H1 (cell line): ENCODE measurements at regions not wholly inside any gene's neighbourhood (a gene's known extent, or its start where the extent isn't known, plus 50 kb on each side); places are given as distances from the start of the nearest gene placed in this dataset.

Experiments
- CTCF ChIA-PET: fragments of 300-600 bp; sonication (Branson Sonifier 250); formaldehyde crosslinking; loops from one replicate; lab custom pipeline; 2021; ENCODE audit not compliant: partially characterized antibody; lab: Charles Lee
- POLR2A ChIA-PET: fragments of 300-600 bp; sonication (Branson Sonifier 250); formaldehyde crosslinking; loops from one replicate; lab custom pipeline; 2021; ENCODE audit warnings: inconsistent platforms; ENCODE audit not compliant: partially characterized antibody; lab: Charles Lee
- DNase-seq, 2 experiments: peaks; one replicate each; pipeline versions ENCODE4 v3.0.0 to v3.0.0-alpha.2; 2010 to 2022; ENCODE audit warnings: low spot score in 2 of 2, low read depth in 1 of 2, mixed read lengths in 1 of 2
- FAIRE-seq: peaks from 2 replicates; lab custom pipeline; 2011; peaks lifted over from hg19 to GRCh38; lab: Jason Lieb, UNC
- H2AFZ ChIP-seq: 2 replicates; pipeline ENCODE4 v1.8.1; 2012; ENCODE audit warnings: low read length, inconsistent platforms
- H2AK5ac ChIP-seq: 2 replicates; pipeline ENCODE4 v1.6.1; 2013; ENCODE audit warnings: low read depth, low read length
- H2BK120ac ChIP-seq: replicated peaks from 2 replicates; pipeline ENCODE3; 2013; ENCODE audit warnings: low read depth, low read length, inconsistent platforms
- H2BK12ac ChIP-seq: 2 replicates; pipeline ENCODE4 v1.6.1; 2013; ENCODE audit warnings: low read depth, low read length
- H2BK15ac ChIP-seq: 2 replicates; pipeline ENCODE4 v1.6.1; 2013; ENCODE audit warnings: low read length
- H2BK20ac ChIP-seq: 2 replicates; pipeline ENCODE4 v1.6.1; 2013; ENCODE audit warnings: low read length
- H2BK5ac ChIP-seq: 2 replicates; pipeline ENCODE4 v1.6.1; 2013; ENCODE audit warnings: low read depth, low read length
- H3K14ac ChIP-seq: 2 replicates; pipeline ENCODE4 v1.6.1; 2013; ENCODE audit warnings: inconsistent platforms; ENCODE audit not compliant: insufficient read length
- H3K18ac ChIP-seq: 2 replicates; pipeline ENCODE4 v1.6.1; 2013; ENCODE audit warnings: low read length; ENCODE audit errors: extremely low read depth
- H3K23ac ChIP-seq: 2 replicates; pipeline ENCODE4 v1.6.1; 2013; ENCODE audit warnings: inconsistent platforms; ENCODE audit not compliant: insufficient read length
- H3K23me2 ChIP-seq: 2 replicates; pipeline ENCODE4 v1.6.1; 2013; ENCODE audit warnings: low read depth, low read length
- H3K27ac ChIP-seq: 2 replicates; pipeline ENCODE4 v1.6.1; 2011; ENCODE audit warnings: low read depth, low read length, inconsistent platforms
- H3K27me3 ChIP-seq, 4 experiments: replicated peaks in 1 of 4; 1 replicate in 1 of 4; 2 replicates in 3 of 4; pipeline versions ENCODE4 v1.6.1 to v1.8.1; 2011 to 2013; ENCODE audit warnings: low read length in 3 of 4, mild to moderate bottlenecking in 3 of 4, inconsistent platforms in 2 of 4, mixed read lengths in 2 of 4, moderate library complexity in 1 of 4; ENCODE audit not compliant: control insufficient read depth in 3 of 4, insufficient read depth in 3 of 4; ENCODE audit errors: extremely low read depth in 1 of 4
- H3K36me3 ChIP-seq, 4 experiments: 2 replicates each; pipeline versions ENCODE4 v1.6.1 to v1.8.1; 2011 to 2013; ENCODE audit warnings: mild to moderate bottlenecking in 4 of 4, low read length in 3 of 4, moderate library complexity in 2 of 4, control low read depth in 1 of 4, inconsistent platforms in 1 of 4; ENCODE audit not compliant: insufficient read depth in 4 of 4, control insufficient read depth in 2 of 4
- H3K4ac ChIP-seq: replicated peaks from 2 replicates; pipeline ENCODE3; 2013; ENCODE audit warnings: low read length, low read depth, mixed read lengths, inconsistent platforms; ENCODE audit not compliant: insufficient read length
- H3K4me1 ChIP-seq, 4 experiments: replicated peaks in 1 of 4; 1 replicate in 1 of 4; 2 replicates in 3 of 4; pipeline versions ENCODE4 v1.6.1 to v1.8.1; 2011 to 2013; ENCODE audit warnings: low read length in 3 of 4, inconsistent platforms in 2 of 4, mixed read lengths in 1 of 4; ENCODE audit not compliant: insufficient read depth in 4 of 4, control insufficient read depth in 3 of 4
- H3K4me2 ChIP-seq, 2 experiments: 2 replicates each; pipeline versions ENCODE4 v1.6.1 to v1.8.1; 2011 to 2013; ENCODE audit warnings: low read depth in 2 of 2, low read length in 2 of 2, control low read depth in 1 of 2, inconsistent platforms in 1 of 2, mild to moderate bottlenecking in 1 of 2; ENCODE audit not compliant: insufficient read depth in 1 of 2
- H3K4me3 ChIP-seq, 4 experiments: fragments of 200-600, 300-600 bp in 1 of 4; sonication (generic), shearing (Covaris generic), sonication (Bioruptor Twin) in 1 of 4; 2 replicates each; pipeline versions ENCODE4 v1.5.1 to v1.8.1; 2011 to 2016; ENCODE audit warnings: low read length in 4 of 4, low read depth in 3 of 4, control low read depth in 2 of 4, inconsistent platforms in 2 of 4, mild to moderate bottlenecking in 2 of 4, mixed read lengths in 1 of 4, moderate library complexity in 1 of 4; ENCODE audit not compliant: insufficient read depth in 2 of 4; ENCODE audit errors: extremely low read depth in 1 of 4
- H3K56ac ChIP-seq: replicated peaks from 2 replicates; pipeline ENCODE3; 2013; ENCODE audit warnings: low read depth, mild to moderate bottlenecking, mixed read lengths, low read length, inconsistent platforms; ENCODE audit not compliant: insufficient read length
- H3K79me1 ChIP-seq: 2 replicates; pipeline ENCODE4 v1.6.1; 2013; ENCODE audit warnings: low read depth, low read length, control low read depth
- H3K79me2 ChIP-seq, 2 experiments: 2 replicates each; pipeline versions ENCODE4 v1.6.1 to v1.8.1; 2012 to 2013; ENCODE audit warnings: low read length in 2 of 2, mild to moderate bottlenecking in 2 of 2, inconsistent platforms in 1 of 2; ENCODE audit not compliant: insufficient read depth in 2 of 2, control insufficient read depth in 1 of 2
- H3K9ac ChIP-seq, 4 experiments: replicated peaks in 1 of 4; 1 replicate in 1 of 4; 2 replicates in 3 of 4; pipeline versions ENCODE4 v1.6.1 to v1.8.1; 2011 to 2013; ENCODE audit warnings: low read depth in 3 of 4, low read length in 3 of 4, control low read depth in 2 of 4, mild to moderate bottlenecking in 2 of 4, moderate library complexity in 2 of 4, inconsistent platforms in 1 of 4; ENCODE audit errors: extremely low read depth in 1 of 4
- H3K9me3 ChIP-seq, 2 experiments: 2 replicates each; pipeline versions ENCODE4 v1.6.1 to v1.8.1; 2012 to 2013; ENCODE audit warnings: mild to moderate bottlenecking in 2 of 2, moderate library complexity in 2 of 2, control low read depth in 1 of 2, inconsistent platforms in 1 of 2, low read depth in 1 of 2, low read length in 1 of 2, mixed read lengths in 1 of 2; ENCODE audit not compliant: insufficient read depth in 2 of 2
- H4K20me1 ChIP-seq, 2 experiments: replicated peaks in 1 of 2; 2 replicates each; pipeline versions ENCODE3 to v1.8.1; 2011 to 2013; ENCODE audit warnings: inconsistent platforms in 2 of 2, low read length in 2 of 2, mild to moderate bottlenecking in 1 of 2; ENCODE audit not compliant: insufficient read depth in 2 of 2, control insufficient read depth in 1 of 2
- H4K5ac ChIP-seq: 2 replicates; pipeline ENCODE4 v1.6.1; 2013; ENCODE audit warnings: low read length, low read depth, mixed read lengths, inconsistent platforms; ENCODE audit not compliant: insufficient read length
- H4K8ac ChIP-seq: 2 replicates; pipeline ENCODE4 v1.8.0; 2013; ENCODE audit warnings: mild to moderate bottlenecking, moderate library complexity, low read length, inconsistent platforms; ENCODE audit not compliant: insufficient read depth; ENCODE audit errors: extremely low read depth
- H4K91ac ChIP-seq: replicated peaks from 2 replicates; pipeline ENCODE3; 2013; ENCODE audit warnings: low read length, mixed read lengths, inconsistent platforms; ENCODE audit not compliant: insufficient read length
- ASH2L ChIP-seq: fragments of 200-600, 300-600 bp; sonication (generic); IDR thresholded peaks from one replicate; pipeline ENCODE4 v1.7.1; 2017; ENCODE audit warnings: low read length
- NRF1 ChIP-seq: IDR thresholded peaks from 2 replicates; pipeline ENCODE4 v1.6.1; 2011; ENCODE audit warnings: mild to moderate bottlenecking, low read depth, low read length, improper control_type of control experiment
- RAD21 ChIP-seq, 2 experiments: IDR thresholded peaks in 1 of 2; conservative IDR thresholded peaks in 1 of 2; 2 replicates each; pipeline ENCODE4 v1.6.1; 2011; ENCODE audit warnings: low read depth in 2 of 2, low read length in 2 of 2, improper control_type of control experiment in 1 of 2, inconsistent platforms in 1 of 2, mild to moderate bottlenecking in 1 of 2, moderate library complexity in 1 of 2
- SIRT6 ChIP-seq: IDR thresholded peaks from one replicate; pipeline ENCODE4 v1.7.1; 2012; ENCODE audit warnings: low read length, inconsistent platforms
- SRF ChIP-seq: IDR thresholded peaks from 2 replicates; pipeline ENCODE4 v1.6.1; 2011; ENCODE audit warnings: mild to moderate bottlenecking, low read depth, low read length, moderate library complexity
- TBP ChIP-seq: IDR thresholded peaks from 2 replicates; pipeline ENCODE4 v1.6.1; 2011; ENCODE audit warnings: low read depth, low read length, improper control_type of control experiment
- WGBS, 2 experiments: shearing (Covaris generic) in 1 of 2; methylation state at CpG; one replicate each; pipeline versions ENCODE4 v1.1.6 to v1.1.7; 2013 to 2015; ENCODE audit warnings: low lambda C conversion rate in 2 of 2, mixed read lengths in 2 of 2, inconsistent platforms in 1 of 2, low coverage in 1 of 2, missing lambda C conversion rate in 1 of 2; ENCODE audit not compliant: insufficient replicate concordance in 2 of 2, insufficient coverage in 1 of 2, insufficient read length in 1 of 2; ENCODE audit errors: extremely low coverage in 1 of 2, missing lambda C conversion rate in 1 of 2; 5-methylcytosine and 5-hydroxymethylcytosine counted together

DNA sequence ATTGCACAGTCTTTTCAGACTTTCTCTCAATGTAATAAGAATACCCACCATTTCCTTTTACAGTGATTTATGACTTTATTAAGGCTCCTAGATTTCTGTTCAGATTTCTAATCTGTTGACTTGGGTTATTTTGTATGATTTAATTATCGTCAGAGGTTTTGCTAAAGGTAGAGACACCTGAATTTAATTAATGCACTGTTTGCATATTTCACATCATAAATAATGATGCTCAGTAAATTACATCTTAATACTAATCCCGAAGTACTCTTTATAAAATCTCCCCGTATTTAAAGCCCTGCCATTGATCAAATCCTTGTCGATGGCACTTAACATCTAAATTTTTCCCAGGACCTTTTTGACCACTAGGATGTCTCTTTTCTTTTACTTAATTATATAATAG lies 399.9 kb downstream of the MEIS1 start:
- H3K23me2 ChIP-seq: no peaks in the 10 kb centered on the region
- H3K9ac ChIP-seq: no peak overlapping the region
- H3K14ac ChIP-seq: no peak overlapping the region
- FAIRE-seq (no peak), DNase-seq (no peak)
- no peak overlapping the region for H2BK5ac ChIP-seq
- ChIA-PET POLR2A (no interaction called here), CTCF (interaction anchor here (0.6 kb wide), 1 partner anchor 1649 kb away, joined by 3 read pairs; no protein-coding TSS in a partner anchor)
- no peak overlapping the region for H3K4ac ChIP-seq
- H4K91ac ChIP-seq: no peak overlapping the region
- H2BK120ac ChIP-seq: no peak overlapping the region
- no peak overlapping the region for H3K18ac ChIP-seq
- no peak overlapping the region for H2BK20ac ChIP-seq
- 92% methylated on average over 4 of the region's 4 CpGs; no CpG with 5 or more reads in 1 of the 2 experiments for WGBS, 2 experiments
- no peaks in the 10 kb centered on the region for H3K9me3 ChIP-seq
- no peak overlapping the region for H3K27ac ChIP-seq
- no peak overlapping the region for H3K23ac ChIP-seq
- H3K4me3 ChIP-seq: no peak overlapping the region
- no peaks in the 10 kb centered on the region for H3K36me3 ChIP-seq
- H3K27me3 ChIP-seq: no peaks in the 10 kb centered on the region
- H2BK12ac ChIP-seq: no peak overlapping the region
- no peak overlapping the region for H4K8ac ChIP-seq
- no peak for TF ChIP-seq NRF1
- no peak for TF ChIP-seq RAD21 (IDR thresholded peaks at IDR 0.05 in 1 of 2, conservative IDR thresholded peaks at IDR 0.05 in 1 of 2; ENCODE audit: low read depth in 2 of 2, low read length in 2 of 2)
- no peak for TF ChIP-seq TBP
- no peak for TF ChIP-seq SIRT6
- no peak for TF ChIP-seq ASH2L
- no peak for TF ChIP-seq SRF
- no peak overlapping the region for H4K5ac ChIP-seq
- no peaks in the 10 kb centered on the region for H3K79me2 ChIP-seq
- no peaks in the 10 kb centered on the region for H3K79me1 ChIP-seq
- H2BK15ac ChIP-seq: no peak overlapping the region
- no peaks in the 10 kb centered on the region for H4K20me1 ChIP-seq
- no peaks in the 10 kb centered on the region for H3K4me1 ChIP-seq
- no peak overlapping the region for H2AK5ac ChIP-seq
- H3K56ac ChIP-seq: no peak overlapping the region
- H2AFZ ChIP-seq: no peak overlapping the region
- H3K4me2 ChIP-seq: no peak overlapping the region
